HepG2 (cell line): ENCODE measurements at regions not wholly inside any gene's neighbourhood (a gene's known extent, or its start where the extent isn't known, plus 50 kb on each side); places are given as distances from the start of the nearest gene placed in this dataset.
"Not testable (repeated sequence)": the region's sequence is repeated elsewhere in the genome, so short reads cannot be mapped to it uniquely, and the experiment has no call there.

Experiments used
- ATAC-seq: fragments of 200-7000 bp; cut with Tn5 transposase; 3 replicates; pipeline ENCODE4 v1.9.1; 2020; ENCODE audit warnings: mild to moderate bottlenecking, moderate library complexity
- BruUV-seq: library from RNA; stranded (reverse); fragments of 400-500 nt; replicated peaks from 2 replicates; lab custom pipeline; 2021; lab: Mats Ljungman, UMichigan
- CTCF ChIA-PET: fragments of 300-600 bp; formaldehyde crosslinking; extraction: SDS; loops from one replicate; lab custom pipeline; 2021; ENCODE audit warnings: low total read pairs, inconsistent platforms, low intra/inter-chr PET ratio; lab: Yijun Ruan, JAX
- POLR2A ChIA-PET: fragments of 350-600 bp; sonication (Branson Sonifier 250); formaldehyde crosslinking; loops from one replicate; lab custom pipeline; 2020; ENCODE audit warnings: antibody characterized with exemption, inconsistent platforms; lab: Yijun Ruan, JAX
- DNase-seq: peaks from one replicate; pipeline ENCODE4 v3.0.0-alpha.2; 2015; ENCODE audit warnings: low spot score
- FAIRE-seq: peaks from 3 replicates; lab custom pipeline; 2011; peaks lifted over from hg19 to GRCh38; lab: Jason Lieb, UNC
- H2AFZ ChIP-seq: one replicate; pipeline ENCODE4 v1.6.1; 2011; ENCODE audit warnings: low read length, inconsistent platforms
- H3K27ac ChIP-seq: fragments of 300-600 bp; 3 replicates; pipeline ENCODE4 v1.8.0; 2011; ENCODE audit warnings: mixed run types, mild to moderate bottlenecking, mixed read lengths, low read length, inconsistent platforms; ENCODE audit not compliant: insufficient read depth; ENCODE audit errors: extremely low read length
- H3K27me3 ChIP-seq, 2 experiments: fragments of 200-600 bp in 1 of 2; 2 replicates in 1 of 2; 3 replicates in 1 of 2; pipeline versions ENCODE4 v1.6.0 to v1.8.0; 2011; ENCODE audit warnings: low read length in 2 of 2, mild to moderate bottlenecking in 2 of 2, moderate library complexity in 2 of 2, inconsistent platforms in 1 of 2; ENCODE audit not compliant: insufficient read depth in 2 of 2, control insufficient read depth in 1 of 2
- H3K36me3 ChIP-seq, 2 experiments: fragments of 200-600 bp in 1 of 2; replicated peaks in 1 of 2; 2 replicates in 1 of 2; 3 replicates in 1 of 2; pipeline versions ENCODE4 v1.5.1 to v1.8.0; 2011; ENCODE audit warnings: low read length in 2 of 2, inconsistent platforms in 1 of 2; ENCODE audit not compliant: insufficient read depth in 2 of 2, control insufficient read depth in 1 of 2
- H3K4me1 ChIP-seq: 2 replicates; pipeline ENCODE4 v1.5.1; 2012; ENCODE audit warnings: low read length, inconsistent platforms; ENCODE audit not compliant: insufficient read depth
- H3K4me2 ChIP-seq: 2 replicates; pipeline ENCODE4 v1.6.0; 2011; ENCODE audit warnings: low read depth, low read length, inconsistent platforms
- H3K4me3 ChIP-seq, 3 experiments: fragments of 200-600 bp in 1 of 3; sonication (generic), shearing (Covaris generic) in 1 of 3; replicated peaks in 1 of 3; 2 replicates each; pipeline ENCODE4 v1.5.1; 2011 to 2016; ENCODE audit warnings: low read length in 3 of 3, inconsistent platforms in 2 of 3, low read depth in 2 of 3, mild to moderate bottlenecking in 2 of 3, control low read depth in 1 of 3, mixed read lengths in 1 of 3; ENCODE audit not compliant: insufficient read depth in 1 of 3
- H3K79me2 ChIP-seq: one replicate; pipeline ENCODE4 v1.6.1; 2011; ENCODE audit warnings: low read length, inconsistent platforms; ENCODE audit not compliant: insufficient read depth
- H3K9ac ChIP-seq: 2 replicates; pipeline ENCODE4 v1.6.0; 2011; ENCODE audit warnings: mild to moderate bottlenecking, low read depth, low read length, inconsistent platforms; ENCODE audit not compliant: insufficient read depth
- H3K9me3 ChIP-seq: 2 replicates; pipeline ENCODE4 v1.5.1; 2012; ENCODE audit warnings: mild to moderate bottlenecking, low read length
- H4K20me1 ChIP-seq: 2 replicates; pipeline ENCODE4 v1.6.0; 2011; ENCODE audit warnings: inconsistent platforms, mild to moderate bottlenecking, low read length, moderate library complexity; ENCODE audit not compliant: insufficient read depth
- CTCF ChIP-seq: sonication (generic); formaldehyde crosslinking; IDR thresholded peaks from 2 replicates; pipeline ENCODE4 v1.5.0; 2020; ENCODE audit warnings: mild to moderate bottlenecking, missing genetic modification reagents, moderate library complexity
- MAFF ChIP-seq: IDR thresholded peaks from 2 replicates; pipeline ENCODE4 v1.6.1; 2011; ENCODE audit warnings: low read depth, low read length, improper control_type of control experiment
- MAFK ChIP-seq, 2 experiments: IDR thresholded peaks in 1 of 2; conservative IDR thresholded peaks in 1 of 2; 2 replicates each; pipeline ENCODE4 v1.6.1; 2011; ENCODE audit warnings: improper control_type of control experiment in 2 of 2, low read length in 2 of 2
- SMC3 ChIP-seq: IDR thresholded peaks from 2 replicates; pipeline ENCODE4 v1.6.1; 2011; ENCODE audit warnings: low read length, improper control_type of control experiment
- STAG1 ChIP-seq: sonication (generic); formaldehyde crosslinking; IDR thresholded peaks from 2 replicates; pipeline ENCODE4 v1.4.0; 2020; ENCODE audit warnings: missing genetic modification reagents
- WIZ ChIP-seq: sonication (generic); formaldehyde crosslinking; IDR thresholded peaks from 2 replicates; pipeline ENCODE4 v1.5.1; 2020; ENCODE audit warnings: mild to moderate bottlenecking, missing genetic modification reagents
- WGBS: methylation state at CpG from one replicate; pipeline ENCODE4 v1.1.6; 2017; ENCODE audit warnings: low lambda C conversion rate; 5-methylcytosine and 5-hydroxymethylcytosine counted together
- in situ Hi-C: cut with HindIII; loops from 2 replicates; pipeline ENCODE4 v1.10.0; 2017; ENCODE audit warnings: low pct_unique_long_range_greater_than_20kb; ENCODE audit not compliant: extremely low pct_ligation_motif_present
- intact Hi-C: fragments of 100-400 bp; cut with micrococcal nuclease; formaldehyde crosslinking; loops from one replicate; pipeline ENCODE4 v1.10.0; 2022; ENCODE audit not compliant: unreplicated experiment
- TF ChIP-seq, protein P1 (sequence below): sonication (generic); formaldehyde crosslinking; IDR thresholded peaks from 2 replicates; pipeline ENCODE4 v1.4.0; 2020; ENCODE audit warnings: missing genetic modification reagents, mild to moderate bottlenecking, borderline replicate concordance

- no TSS peak for BruUV-seq
- no peaks in the 10 kb centered on the region for H4K20me1 ChIP-seq
- TF ChIP-seq WIZ (CRISPR knock-in tag) (no peak), MAFF (peak; percentile 96), MAFK (conservative IDR thresholded peaks at IDR 0.05 in 1 of 2, IDR thresholded peaks at IDR 0.05 in 1 of 2; ENCODE audit: low read length in 2 of 2) (peak; percentile 94 to 98)
- TF ChIP-seq, all 625 proteins: peak for 2
- H3K36me3 ChIP-seq = no peaks in the 10 kb centered on the region
- 29% methylated on average over 2 of the region's 2 CpGs for WGBS
- intact Hi-C loops = loop anchor here (1.0 kb wide), 2 partner anchors 88 to 122 kb away; no protein-coding TSS in a partner anchor
- no peak overlapping the region for H3K4me2 ChIP-seq
- H3K9me3 ChIP-seq = no peaks in the 10 kb centered on the region
- DNase-seq = no peak
- in situ Hi-C loops = no loop called here
- H3K27me3 ChIP-seq = no peaks in the 10 kb centered on the region
- no peak for ATAC-seq
- no peak overlapping the region for H3K27ac ChIP-seq
- no peaks in the 10 kb centered on the region for H3K4me1 ChIP-seq
- H3K9ac ChIP-seq = no peak overlapping the region
- no peak for FAIRE-seq
- H2AFZ ChIP-seq = no peak overlapping the region
- ChIA-PET POLR2A (no interaction called here), CTCF (interaction anchor here (2.2 kb wide), 1 partner anchor 87 kb away, joined by 5 read pairs; no protein-coding TSS in a partner anchor)
- H3K79me2 ChIP-seq = no peaks in the 10 kb centered on the region
- no peak overlapping the region for H3K4me3 ChIP-seq
Observed at GRCh38 chr2:11950896-11951295, 204.5 kb downstream of the LPIN1 start.

- 5% methylated on average over 6 of the region's 6 CpGs for WGBS
- peak; percentile 82 for ATAC-seq
- H3K36me3 ChIP-seq, FAIRE-seq, BruUV-seq, H3K79me2 ChIP-seq, H3K4me2 ChIP-seq, H4K20me1 ChIP-seq, H3K9ac ChIP-seq, H3K27me3 ChIP-seq, in situ Hi-C loops, H3K4me1 ChIP-seq, POLR2A ChIA-PET, H3K4me3 ChIP-seq, H3K9me3 ChIP-seq, H2AFZ ChIP-seq, H3K27ac ChIP-seq: not testable (repeated sequence)
- DNase-seq = peak; percentile 28
- CTCF ChIA-PET = interaction anchor here (2.2 kb wide), 1 partner anchor 87 kb away, joined by 5 read pairs; no protein-coding TSS in a partner anchor
- TF ChIP-seq SMC3 (peak; percentile 25; the same call in 1 of the 2 replicates), STAG1 (peak; percentile 66), CTCF (CRISPR knock-in tag) (peak; percentile 63)
- TF ChIP-seq, protein P1, sequence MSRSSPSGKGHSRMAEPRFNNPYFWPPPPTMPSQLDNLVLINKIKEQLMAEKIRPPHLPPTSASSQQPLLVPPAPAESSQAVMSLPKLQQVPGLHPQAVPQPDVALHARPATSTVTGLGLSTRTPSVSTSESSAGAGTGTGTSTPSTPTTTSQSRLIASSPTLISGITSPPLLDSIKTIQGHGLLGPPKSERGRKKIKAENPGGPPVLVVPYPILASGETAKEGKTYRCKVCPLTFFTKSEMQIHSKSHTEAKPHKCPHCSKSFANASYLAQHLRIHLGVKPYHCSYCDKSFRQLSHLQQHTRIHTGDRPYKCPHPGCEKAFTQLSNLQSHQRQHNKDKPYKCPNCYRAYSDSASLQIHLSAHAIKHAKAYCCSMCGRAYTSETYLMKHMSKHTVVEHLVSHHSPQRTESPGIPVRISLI (CRISPR knock-in tag) = peak; percentile 76; the same call in 1 of the 2 replicates
- intact Hi-C loops = loop anchor here (1.0 kb wide), 2 partner anchors 88 to 122 kb away; no protein-coding TSS in a partner anchor
Observed at GRCh38 chr2:11951492-11951891, 205.1 kb downstream of the LPIN1 start.
